HTR-8/SVneo (cell line): ENCODE measurements at regions not wholly inside any gene's neighbourhood (a gene's known extent, or its start where the extent isn't known, plus 50 kb on each side); places are given as distances from the start of the nearest gene placed in this dataset.

Experiments used
- DNase-seq: peaks from one replicate; pipeline ENCODE4 v3.0.0; 2011; ENCODE audit warnings: low spot score, mixed read lengths; ENCODE audit not compliant: insufficient read length
- FAIRE-seq: peaks from 2 replicates; lab custom pipeline; 2011; peaks lifted over from hg19 to GRCh38; lab: Jason Lieb, UNC

- FAIRE-seq (no peak), DNase-seq (no peak)
Measured at GRCh38 chr6:91654793-91655192, 1067.9 kb upstream of the MAP3K7 start.

- no peak for DNase-seq
- FAIRE-seq, result no peak
Measured at GRCh38 chr6:91654357-91654756, 1067.5 kb upstream of the MAP3K7 start.

- DNase-seq (no peak), FAIRE-seq (no peak)
Measured at GRCh38 chr6:91653895-91654294, 1067.0 kb upstream of the MAP3K7 start.

GRCh38 chr6:91653076-91653723, 1066.3 kb upstream of the MAP3K7 start:
- no peak for DNase-seq
- no peak for FAIRE-seq

- DNase-seq (no peak), FAIRE-seq (no peak)
Measured at GRCh38 chr6:91646649-91647048, 1059.8 kb upstream of the MAP3K7 start.

GRCh38 chr6:91645811-91646210, 1058.9 kb upstream of the MAP3K7 start:
- FAIRE-seq (no peak), DNase-seq (no peak)

GRCh38 chr6:91637217-91637616, 1050.3 kb upstream of the MAP3K7 start:
- FAIRE-seq, result no peak
- DNase-seq, result no peak

GRCh38 chr6:91634791-91635190, 1047.9 kb upstream of the MAP3K7 start:
- no peak for FAIRE-seq
- no peak for DNase-seq

- DNase-seq (no peak), FAIRE-seq (no peak)
Measured at GRCh38 chr6:91633374-91634111, 1046.7 kb upstream of the MAP3K7 start.

- FAIRE-seq (no peak), DNase-seq (no peak)
Measured at GRCh38 chr6:91632308-91632707, 1045.4 kb upstream of the MAP3K7 start.

- DNase-seq (no peak), FAIRE-seq (no peak)
Measured at GRCh38 chr6:91631227-91631626, 1044.4 kb upstream of the MAP3K7 start.

GRCh38 chr6:91626911-91627310, 1040.0 kb upstream of the MAP3K7 start:
- DNase-seq (no peak), FAIRE-seq (no peak)

- FAIRE-seq (no peak), DNase-seq (no peak)
Measured at GRCh38 chr6:91613481-91613880, 1026.6 kb upstream of the MAP3K7 start.

GRCh38 chr6:91611190-91611589, 1024.3 kb upstream of the MAP3K7 start:
- DNase-seq, result no peak
- no peak for FAIRE-seq

- FAIRE-seq, result no peak
- DNase-seq, result no peak
Measured at GRCh38 chr6:91608428-91608827, 1021.6 kb upstream of the MAP3K7 start.

GRCh38 chr6:91606148-91606901, 1019.5 kb upstream of the MAP3K7 start:
- FAIRE-seq, result no peak
- DNase-seq, result no peak

GRCh38 chr6:91600561-91600960, 1013.7 kb upstream of the MAP3K7 start:
- DNase-seq (no peak), FAIRE-seq (no peak)

- FAIRE-seq, result no peak
- DNase-seq, result no peak
Measured at GRCh38 chr6:91590191-91590590, 1003.3 kb upstream of the MAP3K7 start.

- DNase-seq (no peak), FAIRE-seq (no peak)
Measured at GRCh38 chr6:91580635-91581034, 993.8 kb upstream of the MAP3K7 start.

GRCh38 chr6:91575032-91575431, 988.2 kb upstream of the MAP3K7 start:
- DNase-seq (no peak), FAIRE-seq (no peak)

GRCh38 chr6:91573826-91574416, 987.0 kb upstream of the MAP3K7 start:
- DNase-seq, result no peak
- FAIRE-seq, result no peak
